GM21381 (cell line): ENCODE measurements at regions not wholly inside any gene's neighbourhood (a gene's known extent, or its start where the extent isn't known, plus 50 kb on each side); places are given as distances from the start of the nearest gene placed in this dataset.
"Not testable (repeated sequence)": the region's sequence is repeated elsewhere in the genome, so short reads cannot be mapped to it uniquely, and the experiment has no call there.

Experiments used
- ATAC-seq: cut with Tn5 transposase; IDR thresholded peaks from one replicate; pipeline ENCODE4 v1.9.1; 2021; ENCODE audit warnings: mild to moderate bottlenecking, moderate library complexity; ENCODE audit not compliant: unreplicated experiment

DNA sequence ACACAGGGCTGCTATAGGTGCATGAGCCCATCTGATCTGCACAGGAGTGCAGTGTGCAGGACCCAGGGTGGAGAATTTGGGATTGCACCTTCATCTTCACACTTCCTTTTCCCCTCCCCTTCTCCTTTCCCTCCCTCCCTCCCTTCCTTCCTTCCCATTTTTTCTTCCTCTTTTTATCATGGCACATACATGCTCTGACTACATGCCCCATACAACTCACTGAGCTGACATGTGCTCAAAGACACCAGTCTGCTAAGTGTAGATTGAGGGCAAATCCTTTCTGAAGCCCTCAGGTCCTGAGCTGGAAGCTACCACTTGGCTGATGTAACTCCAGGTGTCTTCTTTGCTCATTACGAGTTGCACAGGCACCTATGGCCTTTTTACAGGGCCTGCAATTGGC is 365.3 kb upstream of the ZNF32 start:
- no peak for ATAC-seq

GRCh38 chr10:44012921-44013320 is 364.2 kb upstream of the ZNF32 start:
- no peak for ATAC-seq

DNA sequence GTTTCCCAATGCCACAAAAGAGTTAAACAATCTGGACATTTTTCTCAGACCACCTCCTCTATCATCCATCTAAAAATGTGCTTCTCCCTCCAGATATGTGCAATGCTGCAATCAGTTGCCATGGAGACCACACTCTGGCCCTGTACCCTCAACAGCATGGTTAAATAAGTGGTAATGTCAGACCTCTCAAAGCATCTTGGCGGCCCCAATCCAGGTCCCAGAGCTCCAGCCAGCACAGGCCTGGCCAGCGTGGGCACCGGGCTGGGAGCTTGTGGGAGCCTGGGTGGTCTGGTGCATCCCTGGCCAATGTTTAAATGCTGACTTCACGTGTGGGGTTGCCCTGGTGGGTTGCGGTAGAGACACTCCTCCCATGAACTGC is 362.9 kb upstream of the ZNF32 start:
- ATAC-seq: no peak

DNA sequence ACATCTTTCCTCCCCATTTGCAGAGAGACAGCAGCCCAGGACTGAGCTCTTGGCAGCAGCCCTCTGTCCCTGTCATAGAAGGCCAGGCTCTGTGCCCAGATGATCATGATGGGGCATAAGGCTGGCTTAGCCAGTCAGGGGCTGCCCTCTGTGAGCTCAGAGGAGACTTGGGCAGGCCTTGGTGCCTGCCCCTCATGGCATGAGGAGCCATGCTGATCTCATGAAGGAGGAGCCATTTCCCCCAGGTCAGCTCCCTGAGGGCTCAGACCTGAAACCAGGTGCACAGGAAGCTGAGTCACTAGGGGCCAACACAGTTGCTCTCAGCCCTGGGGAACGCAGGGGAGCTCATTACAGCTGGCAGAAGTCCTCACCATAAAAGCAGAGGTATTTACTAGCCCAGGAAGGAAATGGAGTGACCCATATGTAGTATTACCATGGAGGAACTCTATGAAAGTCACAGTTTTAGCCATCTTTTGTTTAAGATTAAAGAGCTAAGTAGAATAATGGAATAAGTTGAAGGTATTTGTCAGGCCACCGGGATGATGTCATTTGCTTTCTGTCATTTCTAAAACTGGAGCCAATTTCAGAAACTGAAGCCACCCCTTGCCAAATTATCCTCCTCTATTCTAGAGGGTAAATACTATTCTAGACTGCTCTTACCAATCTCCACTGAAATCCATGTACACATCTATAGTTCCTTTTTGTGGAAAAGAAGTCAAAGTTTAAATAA is 362.4 kb upstream of the ZNF32 start:
- ATAC-seq: peak; percentile 94

DNA sequence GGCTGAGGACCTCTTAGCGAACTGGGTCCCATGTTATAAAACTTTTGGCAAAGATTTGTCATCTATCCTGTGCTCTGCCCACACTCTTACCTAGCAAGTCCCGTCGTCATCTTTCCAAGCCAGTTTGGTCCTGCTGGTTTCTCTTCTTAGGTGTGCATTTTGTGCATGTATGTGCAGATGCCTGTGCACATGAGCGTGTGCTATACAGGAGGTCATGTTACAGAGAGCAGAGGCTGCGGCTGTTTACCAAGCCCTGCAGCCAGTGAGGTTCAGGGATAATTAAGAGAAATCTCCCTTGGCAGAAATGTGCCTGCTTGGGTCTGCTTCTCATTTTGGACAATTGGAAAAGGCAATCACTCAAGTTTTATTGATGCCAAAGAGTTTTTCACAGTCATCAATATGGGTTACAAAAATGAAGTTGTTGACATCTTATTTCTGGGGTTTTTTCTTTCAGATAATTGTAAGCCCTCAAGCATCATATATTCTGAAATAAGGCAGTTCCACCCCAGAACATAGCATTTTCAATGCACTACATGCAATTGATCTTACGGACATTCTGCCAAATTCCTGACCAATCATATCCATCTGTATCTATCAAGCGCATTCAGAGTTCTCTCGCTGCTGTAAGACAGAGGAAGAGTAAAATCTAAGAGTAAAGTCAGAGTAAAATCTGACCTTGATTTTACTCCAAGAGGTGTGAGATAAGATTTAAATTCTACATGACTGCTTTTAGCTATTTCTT is 361.4 kb upstream of the ZNF32 start:
- ATAC-seq: no peak

GRCh38 chr10:44008917-44009709 is 360.4 kb upstream of the ZNF32 start:
- ATAC-seq: no peak

GRCh38 chr10:44008270-44008916 is 359.7 kb upstream of the ZNF32 start:
- ATAC-seq: no peak

- ATAC-seq: no peak
These were observed 358.1 kb upstream of the ZNF32 start for GRCh38 chr10:44006771-44007170.

GRCh38 chr10:44005788-44006099 is 357.1 kb upstream of the ZNF32 start:
- ATAC-seq: no peak

DNA sequence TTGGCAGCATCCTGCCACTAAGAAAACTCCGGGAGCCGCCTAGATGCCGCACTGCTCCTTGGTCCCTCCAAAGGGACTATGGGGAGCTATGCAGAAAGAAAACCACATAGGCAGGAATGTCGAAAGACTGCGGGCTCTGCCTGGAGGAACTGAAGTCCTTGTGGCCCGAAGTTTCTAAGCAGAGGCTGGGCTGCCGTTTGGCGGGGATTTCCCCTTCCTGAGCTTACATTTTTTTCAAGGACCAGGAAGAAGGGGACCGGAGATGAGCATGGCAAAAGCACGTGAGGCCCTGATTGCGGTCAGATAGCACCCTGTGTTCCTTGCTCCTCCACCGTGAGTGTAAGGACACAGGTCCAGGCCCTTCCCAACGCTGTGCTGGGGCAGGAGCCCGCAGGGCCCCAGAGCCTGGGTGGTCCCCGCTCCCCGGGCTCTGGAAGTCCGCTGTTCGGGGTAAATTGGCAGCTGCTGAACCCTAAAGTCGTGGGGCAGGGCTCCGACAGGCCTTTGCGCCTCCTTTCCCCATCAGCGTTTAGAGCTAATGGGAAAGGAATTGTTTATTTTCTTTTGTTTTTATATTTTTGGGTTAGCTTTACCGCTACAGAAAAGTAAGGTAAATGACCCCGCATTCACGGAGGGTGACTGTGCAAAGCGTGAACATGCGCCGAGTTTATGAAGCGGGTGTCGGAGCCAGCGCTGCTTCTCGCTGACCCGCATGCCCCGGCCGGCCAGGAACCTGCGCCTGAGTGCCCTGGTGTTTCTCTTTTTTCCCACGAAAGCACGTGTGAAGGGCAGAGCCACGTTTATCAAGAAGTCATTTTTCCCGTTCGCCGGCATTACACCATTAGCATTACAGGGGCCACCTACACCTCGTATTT is 356.5 kb upstream of the ZNF32 start:
- no peak for ATAC-seq

GRCh38 chr10:43998021-43998809 is 349.5 kb upstream of the ZNF32 start:
- ATAC-seq: no peak

- no peak for ATAC-seq
These were observed 348.6 kb upstream of the ZNF32 start for GRCh38 chr10:43997330-43997729.

GRCh38 chr10:43994539-43994938 is 345.9 kb upstream of the ZNF32 start:
- ATAC-seq: no peak

GRCh38 chr10:43992816-43993215 is 344.1 kb upstream of the ZNF32 start:
- ATAC-seq: not testable (repeated sequence)

- ATAC-seq: no peak
These were observed 337.7 kb upstream of the ZNF32 start for GRCh38 chr10:43986374-43986773.

- ATAC-seq: no peak
These were observed 337.3 kb upstream of the ZNF32 start for GRCh38 chr10:43985941-43986340.

GRCh38 chr10:43983856-43984271 is 335.2 kb upstream of the ZNF32 start:
- no peak for ATAC-seq

DNA sequence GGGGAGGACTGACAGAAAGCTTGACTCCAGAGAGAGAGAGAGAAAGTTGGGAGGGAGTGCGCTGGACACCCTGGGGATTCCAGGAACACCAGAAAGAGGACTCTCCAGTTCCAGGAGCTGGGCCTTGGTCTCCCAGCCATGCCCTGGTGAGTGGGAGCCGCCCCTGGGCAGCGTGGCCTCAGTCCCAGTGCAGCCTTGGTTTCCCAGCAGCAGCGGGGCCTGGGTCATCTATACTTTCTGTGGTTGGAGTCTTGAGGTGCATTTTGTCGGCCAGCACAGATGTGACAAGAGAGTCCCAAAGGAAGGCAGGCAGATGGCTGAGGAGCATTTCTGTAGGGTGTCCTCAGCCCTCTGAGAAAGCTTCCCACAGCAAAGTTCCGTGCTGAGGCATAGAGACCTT is 334.7 kb upstream of the ZNF32 start:
- ATAC-seq: no peak

- no peak for ATAC-seq
These were observed 333.6 kb upstream of the ZNF32 start for GRCh38 chr10:43982250-43982649.

DNA sequence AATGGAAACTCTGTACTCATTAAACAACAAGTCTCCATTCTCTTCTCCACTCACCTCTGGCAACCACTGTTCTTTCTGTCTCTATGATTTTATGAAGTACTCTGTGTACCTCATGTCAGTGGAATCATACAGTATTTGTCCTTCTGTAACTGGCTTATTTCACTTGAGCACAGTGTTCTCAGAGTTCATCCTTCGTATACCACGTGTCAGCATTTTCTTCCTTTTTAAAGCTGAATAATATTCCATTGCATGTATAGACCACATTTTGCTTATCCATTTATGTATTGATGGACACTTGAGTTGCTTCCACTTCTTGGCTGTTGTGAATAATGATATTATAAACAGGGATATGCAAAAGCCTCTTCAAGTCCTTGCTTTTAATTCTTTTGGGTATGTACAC is 333.0 kb upstream of the ZNF32 start:
- no peak for ATAC-seq
